Activated T-helper 2 cell treated with anti-CD3 and anti-CD28 coated beads, Interferon-gamma antibody, Interleukin-2, Interleukin-4, amounts not matched to agents 10 μg/mL and 5 μg/mL and 100 μg/mL, durations not matched to agents 14 hours and 24 hours and 36 hours (primary cell): ENCODE measurements at regions not wholly inside any gene's neighbourhood (a gene's known extent, or its start where the extent isn't known, plus 50 kb on each side); places are given as distances from the start of the nearest gene placed in this dataset.

Source experiments
- DNase-seq: peaks from one replicate; pipeline ENCODE4 v3.0.0; 2021; ENCODE audit warnings: low spot score
- H3K27ac Mint-ChIP-seq: one replicate; pipeline ENCODE4 v1.8.0; 2021; ENCODE audit warnings: mixed read lengths
- H3K27me3 Mint-ChIP-seq: one replicate; pipeline ENCODE4 v1.8.0; 2021; ENCODE audit warnings: low read depth, mixed read lengths
- H3K36me3 Mint-ChIP-seq: one replicate; pipeline ENCODE4 v1.8.0; 2021; ENCODE audit warnings: low read depth, mixed read lengths
- H3K4me1 Mint-ChIP-seq: one replicate; pipeline ENCODE4 v1.8.0; 2021; ENCODE audit warnings: low read depth, mixed read lengths
- H3K4me3 Mint-ChIP-seq: one replicate; pipeline ENCODE4 v1.8.0; 2021; ENCODE audit warnings: low read depth, mild to moderate bottlenecking, moderate library complexity, mixed read lengths
- H3K9me3 Mint-ChIP-seq: one replicate; pipeline ENCODE4 v1.8.0; 2021; ENCODE audit warnings: mixed read lengths
- intact Hi-C: fragments of 100-400 bp; cut with micrococcal nuclease; formaldehyde crosslinking; loops from one replicate; pipeline ENCODE4 v1.15.1; 2023

DNA sequence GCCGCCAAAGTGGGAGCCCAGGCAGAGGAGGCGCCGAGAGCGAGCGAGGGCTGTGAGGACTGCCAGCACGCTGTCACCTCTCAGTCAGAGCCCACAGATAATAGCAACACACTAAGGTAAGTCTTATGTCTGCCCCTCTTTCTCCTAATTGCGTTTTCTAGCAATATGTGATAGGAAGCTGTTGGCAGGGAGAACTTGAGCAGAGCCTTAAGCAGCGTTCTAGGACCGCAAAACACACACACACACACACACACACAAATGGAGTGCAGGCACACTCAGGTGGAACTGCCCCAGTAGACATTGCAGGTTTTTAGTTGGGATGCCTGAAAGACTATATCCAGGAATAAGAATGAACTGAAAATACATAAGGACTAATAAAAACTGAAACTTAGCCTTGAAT, 1188.5 kb downstream of the NXPH1 start:
- DNase-seq: no peak
- Mint-ChIP-seq H3K9me3 (peaks cover 35% of the 10 kb centered on the region), H3K4me1 (no peaks in the 10 kb centered on the region), H3K4me3 (no peak overlapping the region), H3K27me3 (no peaks in the 10 kb centered on the region), H3K27ac (no peak overlapping the region), H3K36me3 (no peaks in the 10 kb centered on the region)
- intact Hi-C loops: no loop called here

DNA sequence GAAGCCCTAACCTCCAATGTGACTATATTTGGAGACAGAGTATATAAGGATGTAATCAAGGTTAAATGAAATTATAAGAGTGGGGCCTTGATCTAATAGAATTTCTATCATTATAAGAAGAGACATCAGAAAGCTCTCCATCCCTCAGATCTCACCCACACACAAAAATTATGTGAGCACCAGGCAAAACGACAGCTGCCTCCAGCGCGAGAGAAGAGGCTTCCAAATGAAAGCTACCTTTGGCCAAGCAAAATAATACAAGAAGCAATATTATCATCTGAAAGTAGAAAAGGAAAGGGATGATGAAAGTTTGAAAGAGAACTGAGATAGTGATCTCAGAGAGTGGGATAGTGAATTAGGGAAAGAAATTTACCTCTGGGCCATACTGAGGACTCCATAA, 1192.5 kb downstream of the NXPH1 start:
- H3K27me3 Mint-ChIP-seq: no peaks in the 10 kb centered on the region
- no peaks in the 10 kb centered on the region for H3K36me3 Mint-ChIP-seq
- H3K4me3 Mint-ChIP-seq: no peak overlapping the region
- H3K9me3 Mint-ChIP-seq: peaks cover 30% of the 10 kb centered on the region
- no peak overlapping the region for H3K27ac Mint-ChIP-seq
- no peak for DNase-seq
- H3K4me1 Mint-ChIP-seq: no peaks in the 10 kb centered on the region
- intact Hi-C loops: no loop called here

DNA sequence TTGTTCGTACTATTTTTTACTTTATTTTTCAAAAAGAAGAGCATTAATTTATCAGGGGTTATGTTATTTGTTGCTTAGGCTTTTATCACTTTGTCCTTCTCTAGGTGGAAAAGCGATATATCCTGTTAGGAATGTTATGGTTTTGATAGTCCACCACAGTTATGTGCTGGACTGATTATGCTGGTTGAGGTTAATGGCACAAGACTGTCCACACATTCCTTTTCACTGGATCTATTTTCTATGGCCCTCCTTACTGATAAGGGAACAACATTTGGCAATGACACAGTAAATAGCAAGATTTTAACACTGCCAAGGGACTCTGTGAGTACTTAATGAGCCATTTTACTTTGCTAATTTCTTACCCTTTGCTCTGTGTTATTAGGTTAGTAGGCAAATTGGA, 1212.3 kb downstream of the NXPH1 start:
- H3K4me3 Mint-ChIP-seq: no peak overlapping the region

DNA sequence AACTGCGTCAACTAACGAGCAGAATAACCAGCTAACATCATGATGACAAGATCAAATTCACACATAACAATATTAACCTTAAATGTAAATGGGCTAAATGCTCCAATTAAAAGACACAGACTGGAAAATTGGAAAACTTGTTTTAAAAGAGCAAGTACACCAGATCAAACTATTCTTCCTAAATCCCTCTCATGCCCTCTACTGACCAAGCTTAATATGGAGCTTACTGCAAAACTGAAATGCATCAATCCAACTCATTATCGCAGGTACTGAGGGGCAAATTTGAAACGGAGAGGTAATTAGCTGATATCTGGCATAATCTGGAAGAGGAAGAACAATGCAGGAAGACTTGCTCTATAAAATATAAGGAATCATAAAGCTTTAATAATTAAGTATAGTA, 1223.8 kb downstream of the NXPH1 start:
- DNase-seq: no peak
- Mint-ChIP-seq H3K27me3 (no peaks in the 10 kb centered on the region), H3K27ac (no peak overlapping the region), H3K4me3 (no peak overlapping the region), H3K9me3 (peaks cover 25% of the 10 kb centered on the region), H3K36me3 (no peaks in the 10 kb centered on the region), H3K4me1 (no peaks in the 10 kb centered on the region)
- intact Hi-C loops: no loop called here

More for the DNA sequence above, 1212.3 kb downstream of the NXPH1 start:
- Mint-ChIP-seq H3K4me1 (no peaks in the 10 kb centered on the region), H3K27me3 (no peaks in the 10 kb centered on the region), H3K36me3 (no peaks in the 10 kb centered on the region), H3K27ac (no peak overlapping the region), H3K9me3 (peaks cover 4% of the 10 kb centered on the region)
- intact Hi-C loops: no loop called here
- no peak for DNase-seq

DNA sequence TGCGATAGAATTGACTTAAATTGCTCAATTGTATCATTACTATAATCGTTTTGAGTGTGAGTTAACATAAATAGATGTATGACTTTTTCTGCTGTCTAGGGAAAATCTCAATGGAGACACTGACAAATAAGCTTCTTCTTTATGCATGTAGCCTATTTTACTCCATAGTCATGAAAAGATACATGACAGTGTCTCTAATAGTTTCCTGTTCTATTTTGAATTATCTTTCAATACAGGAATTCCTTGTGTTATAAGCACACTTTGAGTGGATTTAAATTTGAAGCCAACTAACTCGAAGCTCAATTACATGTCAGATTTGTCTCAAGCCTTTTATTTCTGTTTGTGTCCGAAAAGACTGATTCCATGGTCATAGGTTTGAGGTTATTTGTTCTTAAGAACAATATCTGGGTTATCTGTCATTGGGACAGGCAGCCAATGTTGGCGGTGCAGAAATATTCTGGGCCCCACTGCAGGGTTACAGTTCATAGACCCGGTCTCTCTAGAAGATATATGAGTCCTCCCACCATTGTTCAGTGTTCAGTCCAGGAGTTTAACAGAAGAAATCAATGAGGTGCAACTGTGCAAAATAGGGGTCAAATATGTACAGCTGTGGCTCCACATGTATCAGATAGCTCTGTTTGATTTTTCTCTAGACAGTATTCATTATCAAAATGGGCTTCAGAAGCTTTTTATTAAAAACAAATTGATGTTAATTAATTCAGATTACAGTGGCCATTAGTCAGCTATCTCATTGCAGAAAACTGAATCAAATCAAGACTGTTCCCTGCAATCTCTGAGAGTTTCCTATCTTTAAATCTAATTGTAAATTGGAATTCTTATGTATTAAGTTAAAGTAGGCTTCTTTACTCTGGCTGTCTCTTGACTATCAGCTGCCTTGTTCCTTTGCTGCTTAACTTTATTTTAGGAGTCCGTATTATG, 1238.8 kb downstream of the NXPH1 start:
- Mint-ChIP-seq H3K36me3 (no peaks in the 10 kb centered on the region), H3K4me3 (no peak overlapping the region), H3K4me1 (no peaks in the 10 kb centered on the region), H3K27me3 (no peaks in the 10 kb centered on the region), H3K9me3 (peaks cover 19% of the 10 kb centered on the region), H3K27ac (no peak overlapping the region)
- intact Hi-C loops: no loop called here
- DNase-seq: no peak

DNA sequence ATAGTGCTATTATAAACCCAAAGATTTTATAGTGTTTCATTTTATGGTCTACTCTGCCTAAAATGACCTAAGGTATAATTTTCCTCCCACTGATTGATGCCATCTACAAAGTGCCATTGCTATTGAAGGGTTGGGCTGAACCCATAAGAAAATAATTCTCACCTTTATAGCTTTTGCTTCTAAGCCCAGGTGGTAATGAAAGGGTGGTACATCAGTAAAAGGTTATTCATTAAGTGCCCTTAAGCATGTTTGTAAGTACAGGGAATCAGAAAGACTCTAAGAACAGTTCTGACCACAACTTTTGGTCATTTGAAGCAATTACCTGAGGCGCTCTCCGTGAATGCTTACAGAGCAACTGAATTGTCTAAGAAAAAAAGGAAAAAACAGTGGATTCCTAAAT, 1247.3 kb downstream of the NXPH1 start:
- H3K9me3 Mint-ChIP-seq: peaks cover 29% of the 10 kb centered on the region
- intact Hi-C loops: no loop called here
- no peak for DNase-seq

DNA sequence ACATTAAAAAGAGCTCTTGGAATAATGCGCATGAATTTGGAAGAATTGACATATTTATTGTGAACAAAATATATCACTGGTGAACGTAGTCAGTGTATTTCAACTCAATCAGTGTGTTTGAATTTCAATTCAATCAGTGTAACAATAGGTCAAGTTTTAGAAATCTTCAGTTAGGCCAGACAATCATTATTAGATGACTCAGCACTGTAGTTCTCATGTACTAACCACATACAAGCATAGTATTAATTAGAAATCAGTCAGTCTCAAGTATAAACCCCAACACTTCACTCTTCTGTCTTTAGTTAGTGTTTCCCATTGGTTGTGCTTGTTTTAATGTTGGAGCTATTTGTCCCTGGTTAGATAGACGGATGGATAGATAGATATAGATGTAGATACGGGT, 1247.9 kb downstream of the NXPH1 start:
- no peaks in the 10 kb centered on the region for H3K36me3 Mint-ChIP-seq
- intact Hi-C loops: no loop called here
- H3K4me1 Mint-ChIP-seq: no peaks in the 10 kb centered on the region
- no peak overlapping the region for H3K4me3 Mint-ChIP-seq
- H3K9me3 Mint-ChIP-seq: peaks cover 29% of the 10 kb centered on the region
- no peak for DNase-seq
- H3K27me3 Mint-ChIP-seq: no peaks in the 10 kb centered on the region
- H3K27ac Mint-ChIP-seq: no peak overlapping the region

More for the DNA sequence above, 1247.3 kb downstream of the NXPH1 start:
- Mint-ChIP-seq H3K4me3 (no peak overlapping the region), H3K4me1 (no peaks in the 10 kb centered on the region), H3K27me3 (no peaks in the 10 kb centered on the region), H3K27ac (no peak overlapping the region), H3K36me3 (no peaks in the 10 kb centered on the region)

DNA sequence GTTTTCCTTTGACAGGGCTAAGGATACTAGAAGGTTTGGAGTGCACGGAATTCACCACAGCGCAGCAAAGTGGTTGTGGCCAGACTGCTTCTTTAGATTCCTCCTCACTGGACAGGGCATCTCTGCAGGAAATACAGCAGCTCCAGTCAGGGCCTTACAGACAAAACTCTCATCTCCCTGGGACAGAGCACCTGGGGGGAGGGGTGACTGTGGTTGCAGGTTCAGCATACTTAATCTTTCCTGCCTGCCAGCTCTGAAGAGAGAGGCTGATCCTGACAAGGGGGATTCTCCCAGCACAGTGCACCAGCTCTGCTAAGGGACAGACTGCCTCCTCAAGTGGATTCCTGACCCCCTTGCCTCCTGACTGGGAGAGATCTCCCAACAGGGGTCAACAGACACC, 1257.9 kb downstream of the NXPH1 start:
- intact Hi-C loops: no loop called here
- DNase-seq: no peak
- no peaks in the 10 kb centered on the region for H3K36me3 Mint-ChIP-seq
- H3K4me1 Mint-ChIP-seq: no peaks in the 10 kb centered on the region
- H3K4me3 Mint-ChIP-seq: no peak overlapping the region
- H3K9me3 Mint-ChIP-seq: peaks cover 45% of the 10 kb centered on the region
- no peaks in the 10 kb centered on the region for H3K27me3 Mint-ChIP-seq
- H3K27ac Mint-ChIP-seq: no peak overlapping the region

DNA sequence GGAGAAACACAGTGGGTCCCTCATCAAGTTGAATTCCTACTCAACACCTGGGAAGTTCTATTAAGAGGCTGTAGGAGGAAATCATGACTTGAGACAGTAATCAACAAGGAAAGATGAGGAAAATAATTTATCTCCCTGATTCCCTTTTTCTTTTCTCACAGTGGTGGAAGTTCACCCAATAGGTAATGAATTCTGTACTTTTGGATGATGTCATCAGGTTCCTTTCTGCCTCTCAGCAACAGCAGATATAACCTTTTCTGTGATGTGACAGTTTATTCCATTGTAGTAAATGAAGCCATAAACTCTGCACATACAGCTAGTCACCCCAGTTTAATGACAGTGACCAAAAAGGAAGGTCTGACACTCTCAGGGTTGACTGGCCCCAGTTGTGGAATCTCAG, 1265.0 kb downstream of the NXPH1 start:
- no peak for DNase-seq
- Mint-ChIP-seq H3K4me3 (no peak overlapping the region), H3K27me3 (no peaks in the 10 kb centered on the region), H3K36me3 (no peaks in the 10 kb centered on the region), H3K4me1 (no peaks in the 10 kb centered on the region), H3K9me3 (peaks cover 20% of the 10 kb centered on the region), H3K27ac (no peak overlapping the region)
- intact Hi-C loops: no loop called here

DNA sequence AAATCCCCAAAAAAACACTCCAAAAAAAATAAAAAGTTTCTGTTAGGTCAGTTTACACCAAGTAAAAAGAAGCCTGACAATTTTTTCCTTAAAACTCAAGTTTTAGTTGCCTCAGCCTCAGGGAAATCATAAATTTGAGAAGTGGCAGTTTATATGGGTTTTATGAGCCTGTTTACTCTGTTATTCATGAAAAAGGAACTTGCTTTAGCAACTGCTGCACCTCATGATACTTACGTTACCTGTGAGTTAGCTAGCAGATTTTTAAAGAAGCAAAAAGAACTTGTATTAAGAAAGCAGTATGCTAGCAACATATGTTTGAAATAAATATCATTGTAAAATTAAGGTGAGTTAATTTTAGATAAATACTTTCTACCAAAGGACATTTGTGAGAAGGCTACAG, 1264.5 kb upstream of the PHF14 start:
- H3K9me3 Mint-ChIP-seq: peaks cover 11% of the 10 kb centered on the region
- no peak overlapping the region for H3K27ac Mint-ChIP-seq
- H3K4me1 Mint-ChIP-seq: no peaks in the 10 kb centered on the region
- DNase-seq: no peak
- intact Hi-C loops: no loop called here
- H3K36me3 Mint-ChIP-seq: no peaks in the 10 kb centered on the region
- no peaks in the 10 kb centered on the region for H3K27me3 Mint-ChIP-seq
- H3K4me3 Mint-ChIP-seq: no peak overlapping the region

DNA sequence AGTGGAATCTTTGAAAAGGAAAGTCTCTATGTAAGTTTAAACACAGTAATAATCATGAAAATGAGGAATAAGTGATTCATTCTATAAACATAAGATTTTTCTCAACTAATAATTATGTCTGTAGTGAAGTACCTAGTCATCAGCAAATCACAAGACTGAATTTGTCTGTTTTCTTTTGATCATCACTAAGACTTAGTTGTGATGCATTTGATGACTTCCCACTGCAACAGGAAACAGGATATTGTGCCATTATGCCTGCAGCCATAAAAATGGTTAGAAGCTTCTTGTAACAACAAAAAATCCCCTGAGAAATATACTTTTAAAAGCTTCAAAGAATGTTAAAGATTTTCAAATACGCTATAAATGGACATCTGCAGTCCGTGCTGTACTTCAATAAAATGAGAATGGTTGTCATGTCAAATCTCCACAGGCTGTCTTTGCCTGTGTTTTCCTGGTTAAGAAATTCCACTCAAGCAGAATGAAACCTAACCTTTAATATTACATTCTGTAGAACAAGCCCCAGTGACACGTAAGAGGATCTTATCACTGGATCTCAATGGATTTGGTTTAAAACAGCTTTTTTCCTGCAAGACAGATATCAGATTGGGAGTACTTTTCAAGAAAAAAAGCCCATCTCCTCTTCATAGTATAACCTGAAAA, 1262.3 kb upstream of the PHF14 start:
- H3K9me3 Mint-ChIP-seq: peaks cover 11% of the 10 kb centered on the region
- intact Hi-C loops: no loop called here
- H3K4me1 Mint-ChIP-seq: no peaks in the 10 kb centered on the region
- H3K27ac Mint-ChIP-seq: no peak overlapping the region
- no peak overlapping the region for H3K4me3 Mint-ChIP-seq
- H3K36me3 Mint-ChIP-seq: no peaks in the 10 kb centered on the region
- no peak for DNase-seq
- no peaks in the 10 kb centered on the region for H3K27me3 Mint-ChIP-seq

DNA sequence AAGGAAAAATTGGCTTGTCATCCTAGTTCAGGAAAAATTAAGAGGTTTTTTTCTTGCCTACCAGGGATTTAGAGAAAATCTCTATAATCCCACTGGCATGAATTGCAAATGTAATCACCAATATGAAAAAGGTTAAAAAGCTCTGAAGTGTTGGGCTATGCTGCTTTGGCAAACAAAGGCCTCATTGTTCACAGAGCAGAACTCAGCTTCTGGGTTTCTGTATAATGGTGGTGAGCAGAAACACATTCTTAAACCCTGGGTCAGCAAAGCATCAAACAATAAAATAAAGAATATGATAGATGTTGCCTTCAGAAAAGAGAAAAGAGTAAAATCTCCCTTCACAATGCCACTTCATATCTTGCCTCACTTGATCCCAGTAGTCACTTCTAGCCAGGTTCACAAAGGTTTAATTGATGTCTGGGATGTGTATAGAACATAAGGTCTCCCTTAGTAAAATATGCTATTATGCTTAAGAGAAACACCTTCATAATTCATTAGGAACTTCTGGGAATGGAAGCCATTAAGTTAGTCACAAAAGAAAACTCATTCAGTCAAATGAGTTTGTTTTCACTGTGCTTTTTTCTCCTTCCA, 1255.5 kb upstream of the PHF14 start:
- H3K27ac Mint-ChIP-seq: no peak overlapping the region
- intact Hi-C loops: no loop called here
- H3K27me3 Mint-ChIP-seq: no peaks in the 10 kb centered on the region
- H3K9me3 Mint-ChIP-seq: peaks cover 26% of the 10 kb centered on the region
- no peak overlapping the region for H3K4me3 Mint-ChIP-seq
- no peaks in the 10 kb centered on the region for H3K36me3 Mint-ChIP-seq
- DNase-seq: no peak
- no peaks in the 10 kb centered on the region for H3K4me1 Mint-ChIP-seq

DNA sequence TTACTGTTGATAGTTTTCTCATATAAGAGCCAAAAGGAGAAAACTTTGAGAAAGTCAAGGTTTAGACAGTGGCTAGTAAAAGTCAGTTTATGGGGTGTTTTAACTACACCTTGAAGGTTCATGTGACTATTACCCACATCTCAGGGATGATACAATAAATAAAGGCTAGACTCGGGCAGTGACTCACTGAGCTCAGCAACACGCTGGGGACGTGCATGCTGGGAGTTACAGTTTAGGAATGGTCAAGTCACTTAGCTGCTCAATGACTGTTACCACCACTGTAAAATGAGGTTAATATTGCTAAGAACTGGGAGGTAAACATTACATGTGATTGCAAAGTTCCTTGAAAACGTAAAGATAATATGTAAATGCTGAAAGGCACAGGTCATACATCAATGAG, 1254.4 kb upstream of the PHF14 start:
- Mint-ChIP-seq H3K4me1 (no peaks in the 10 kb centered on the region), H3K27ac (no peak overlapping the region), H3K36me3 (no peaks in the 10 kb centered on the region), H3K9me3 (peaks cover 26% of the 10 kb centered on the region), H3K4me3 (no peak overlapping the region), H3K27me3 (no peaks in the 10 kb centered on the region)
- DNase-seq: no peak
- intact Hi-C loops: no loop called here
